ENCODE measurements at regions not wholly inside any gene's neighbourhood (a gene's known extent, or its start where the extent isn't known, plus 50 kb on each side); places are given as distances from the start of the nearest gene placed in this dataset.

DNA sequence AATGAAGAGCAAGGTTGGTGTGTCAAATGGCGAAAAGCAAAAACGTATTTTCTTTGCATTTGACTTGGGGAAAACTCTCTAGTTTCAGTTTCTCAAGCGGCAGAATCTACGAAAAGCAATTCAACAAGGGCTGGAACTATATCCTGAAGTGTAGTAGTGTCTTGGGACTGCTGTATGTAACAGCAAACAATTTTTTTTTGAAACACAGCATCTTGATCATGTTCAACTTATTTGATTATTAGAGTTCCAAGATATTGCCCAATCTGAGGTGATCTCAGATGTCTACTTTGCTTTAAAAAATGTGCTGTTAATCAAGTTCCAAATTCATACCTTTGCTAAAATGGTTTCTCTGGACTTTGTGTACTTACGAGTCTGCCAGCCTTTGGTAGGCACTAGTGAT, 120.6 kb downstream of the ZWINT start:
- TF ChIP-seq, protein P1, sequence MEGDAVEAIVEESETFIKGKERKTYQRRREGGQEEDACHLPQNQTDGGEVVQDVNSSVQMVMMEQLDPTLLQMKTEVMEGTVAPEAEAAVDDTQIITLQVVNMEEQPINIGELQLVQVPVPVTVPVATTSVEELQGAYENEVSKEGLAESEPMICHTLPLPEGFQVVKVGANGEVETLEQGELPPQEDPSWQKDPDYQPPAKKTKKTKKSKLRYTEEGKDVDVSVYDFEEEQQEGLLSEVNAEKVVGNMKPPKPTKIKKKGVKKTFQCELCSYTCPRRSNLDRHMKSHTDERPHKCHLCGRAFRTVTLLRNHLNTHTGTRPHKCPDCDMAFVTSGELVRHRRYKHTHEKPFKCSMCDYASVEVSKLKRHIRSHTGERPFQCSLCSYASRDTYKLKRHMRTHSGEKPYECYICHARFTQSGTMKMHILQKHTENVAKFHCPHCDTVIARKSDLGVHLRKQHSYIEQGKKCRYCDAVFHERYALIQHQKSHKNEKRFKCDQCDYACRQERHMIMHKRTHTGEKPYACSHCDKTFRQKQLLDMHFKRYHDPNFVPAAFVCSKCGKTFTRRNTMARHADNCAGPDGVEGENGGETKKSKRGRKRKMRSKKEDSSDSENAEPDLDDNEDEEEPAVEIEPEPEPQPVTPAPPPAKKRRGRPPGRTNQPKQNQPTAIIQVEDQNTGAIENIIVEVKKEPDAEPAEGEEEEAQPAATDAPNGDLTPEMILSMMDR (IDR thresholded peaks at IDR 0.05; ENCODE audit: poor library complexity, severe bottlenecking), result no peak
- TF ChIP-seq EZH2 (IDR thresholded peaks at IDR 0.05; ENCODE audit: borderline replicate concordance, insufficient read depth, low read length, poor library complexity, severe bottlenecking) (no peak), EP300 (conservative IDR thresholded peaks at IDR 0.05; ENCODE audit: poor library complexity, severe bottlenecking) (no peak), RAD21 (conservative IDR thresholded peaks at IDR 0.05) (no peak)
- TF ChIP-seq, protein P2, sequence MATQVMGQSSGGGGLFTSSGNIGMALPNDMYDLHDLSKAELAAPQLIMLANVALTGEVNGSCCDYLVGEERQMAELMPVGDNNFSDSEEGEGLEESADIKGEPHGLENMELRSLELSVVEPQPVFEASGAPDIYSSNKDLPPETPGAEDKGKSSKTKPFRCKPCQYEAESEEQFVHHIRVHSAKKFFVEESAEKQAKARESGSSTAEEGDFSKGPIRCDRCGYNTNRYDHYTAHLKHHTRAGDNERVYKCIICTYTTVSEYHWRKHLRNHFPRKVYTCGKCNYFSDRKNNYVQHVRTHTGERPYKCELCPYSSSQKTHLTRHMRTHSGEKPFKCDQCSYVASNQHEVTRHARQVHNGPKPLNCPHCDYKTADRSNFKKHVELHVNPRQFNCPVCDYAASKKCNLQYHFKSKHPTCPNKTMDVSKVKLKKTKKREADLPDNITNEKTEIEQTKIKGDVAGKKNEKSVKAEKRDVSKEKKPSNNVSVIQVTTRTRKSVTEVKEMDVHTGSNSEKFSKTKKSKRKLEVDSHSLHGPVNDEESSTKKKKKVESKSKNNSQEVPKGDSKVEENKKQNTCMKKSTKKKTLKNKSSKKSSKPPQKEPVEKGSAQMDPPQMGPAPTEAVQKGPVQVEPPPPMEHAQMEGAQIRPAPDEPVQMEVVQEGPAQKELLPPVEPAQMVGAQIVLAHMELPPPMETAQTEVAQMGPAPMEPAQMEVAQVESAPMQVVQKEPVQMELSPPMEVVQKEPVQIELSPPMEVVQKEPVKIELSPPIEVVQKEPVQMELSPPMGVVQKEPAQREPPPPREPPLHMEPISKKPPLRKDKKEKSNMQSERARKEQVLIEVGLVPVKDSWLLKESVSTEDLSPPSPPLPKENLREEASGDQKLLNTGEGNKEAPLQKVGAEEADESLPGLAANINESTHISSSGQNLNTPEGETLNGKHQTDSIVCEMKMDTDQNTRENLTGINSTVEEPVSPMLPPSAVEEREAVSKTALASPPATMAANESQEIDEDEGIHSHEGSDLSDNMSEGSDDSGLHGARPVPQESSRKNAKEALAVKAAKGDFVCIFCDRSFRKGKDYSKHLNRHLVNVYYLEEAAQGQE (IDR thresholded peaks at IDR 0.05; ENCODE audit: borderline replicate concordance), result no peak

All from neural cell (in vitro differentiated cells).